ENCODE measurements at regions not wholly inside any gene's neighbourhood (a gene's known extent, or its start where the extent isn't known, plus 50 kb on each side); places are given as distances from the start of the nearest gene placed in this dataset.

GRCh38 chr11:92070026-92070889 is 154.4 kb upstream of the FAT3 start:
- WGBS, 2 donors: 79 to 83% methylated on average over 1 of the region's 1 CpG
- no peak for ATAC-seq (ENCODE audit: low FRiP score in 2 of 2)

DNA sequence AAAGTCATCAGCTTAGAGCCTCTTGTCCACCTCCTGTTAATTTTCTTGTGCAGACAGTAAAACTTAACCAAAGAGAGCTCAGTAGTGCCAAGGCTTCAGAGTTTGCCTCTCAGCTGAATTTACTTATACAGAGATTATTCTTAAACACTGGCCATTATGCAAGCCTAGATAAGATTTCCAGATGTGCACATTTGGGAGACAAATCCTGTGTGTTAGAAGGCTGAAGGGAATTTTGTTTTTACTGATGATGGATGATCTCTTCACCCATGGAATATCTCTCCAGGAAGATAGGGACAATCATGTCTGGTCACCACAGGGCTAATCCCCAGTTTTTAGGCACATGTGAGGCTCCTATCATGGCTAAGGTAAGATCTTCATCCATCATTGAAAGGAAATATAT is 157.6 kb upstream of the FAT3 start:
- Histone ChIP-seq H3K9me3 (no peaks in the 10 kb centered on the region), H3K27ac (no peak overlapping the region), H3K4me1 (no peaks in the 10 kb centered on the region), H3K27me3 (no peaks in the 10 kb centered on the region), H3K4me3 (no peak overlapping the region), H3K36me3 (no peaks in the 10 kb centered on the region)
- TF ChIP-seq EP300 (IDR thresholded peaks at IDR 0.05): no peak
- no peak for TF ChIP-seq POLR2AphosphoS5 (IDR thresholded peaks at IDR 0.05)
- no peak for TF ChIP-seq POLR2A (IDR thresholded peaks at IDR 0.05)
- TF ChIP-seq, protein P1, sequence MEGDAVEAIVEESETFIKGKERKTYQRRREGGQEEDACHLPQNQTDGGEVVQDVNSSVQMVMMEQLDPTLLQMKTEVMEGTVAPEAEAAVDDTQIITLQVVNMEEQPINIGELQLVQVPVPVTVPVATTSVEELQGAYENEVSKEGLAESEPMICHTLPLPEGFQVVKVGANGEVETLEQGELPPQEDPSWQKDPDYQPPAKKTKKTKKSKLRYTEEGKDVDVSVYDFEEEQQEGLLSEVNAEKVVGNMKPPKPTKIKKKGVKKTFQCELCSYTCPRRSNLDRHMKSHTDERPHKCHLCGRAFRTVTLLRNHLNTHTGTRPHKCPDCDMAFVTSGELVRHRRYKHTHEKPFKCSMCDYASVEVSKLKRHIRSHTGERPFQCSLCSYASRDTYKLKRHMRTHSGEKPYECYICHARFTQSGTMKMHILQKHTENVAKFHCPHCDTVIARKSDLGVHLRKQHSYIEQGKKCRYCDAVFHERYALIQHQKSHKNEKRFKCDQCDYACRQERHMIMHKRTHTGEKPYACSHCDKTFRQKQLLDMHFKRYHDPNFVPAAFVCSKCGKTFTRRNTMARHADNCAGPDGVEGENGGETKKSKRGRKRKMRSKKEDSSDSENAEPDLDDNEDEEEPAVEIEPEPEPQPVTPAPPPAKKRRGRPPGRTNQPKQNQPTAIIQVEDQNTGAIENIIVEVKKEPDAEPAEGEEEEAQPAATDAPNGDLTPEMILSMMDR (IDR thresholded peaks at IDR 0.05): no peak
- ATAC-seq (ENCODE audit: low FRiP score in 2 of 2) (no peak), DNase-seq (no peak)

More at GRCh38 chr11:92070026-92070889, 154.4 kb upstream of the FAT3 start:
- Histone ChIP-seq H3K9me3 (peaks cover 0 to 7% (median 2%) of the 10 kb centered on the region in 4 donors), H3K4me1 (no peaks in the 10 kb centered on the region), H3K36me3 (no peaks in the 10 kb centered on the region), H3K27ac (no peak overlapping the region), H3K27me3 (no peaks in the 10 kb centered on the region), H3K4me3 (no peak overlapping the region)
- no peak for DNase-seq
- TF ChIP-seq, protein P1 (IDR thresholded peaks at IDR 0.05): no peak
- TF ChIP-seq EP300 (IDR thresholded peaks at IDR 0.05): no peak
- TF ChIP-seq POLR2A (IDR thresholded peaks at IDR 0.05): no peak
- no peak for TF ChIP-seq POLR2AphosphoS5 (IDR thresholded peaks at IDR 0.05)

- WGBS, 2 donors: 53% methylated on average over 3 of the region's 3 CpGs
- ATAC-seq (ENCODE audit: low FRiP score in 2 of 2) (no peak), DNase-seq (no peak)
- Histone ChIP-seq H3K9me3 (no peaks in the 10 kb centered on the region), H3K36me3 (no peaks in the 10 kb centered on the region), H3K4me3 (no peak overlapping the region), H3K27ac (no peak overlapping the region), H3K27me3 (no peaks in the 10 kb centered on the region), H3K4me1 (no peaks in the 10 kb centered on the region)
- no peak for TF ChIP-seq EP300 (IDR thresholded peaks at IDR 0.05)
- TF ChIP-seq, protein P1 (IDR thresholded peaks at IDR 0.05): no peak
- no peak for TF ChIP-seq POLR2A (IDR thresholded peaks at IDR 0.05)
- TF ChIP-seq POLR2AphosphoS5 (IDR thresholded peaks at IDR 0.05): no peak
Measured at GRCh38 chr11:92061456-92062062, 163.1 kb upstream of the FAT3 start.

DNA sequence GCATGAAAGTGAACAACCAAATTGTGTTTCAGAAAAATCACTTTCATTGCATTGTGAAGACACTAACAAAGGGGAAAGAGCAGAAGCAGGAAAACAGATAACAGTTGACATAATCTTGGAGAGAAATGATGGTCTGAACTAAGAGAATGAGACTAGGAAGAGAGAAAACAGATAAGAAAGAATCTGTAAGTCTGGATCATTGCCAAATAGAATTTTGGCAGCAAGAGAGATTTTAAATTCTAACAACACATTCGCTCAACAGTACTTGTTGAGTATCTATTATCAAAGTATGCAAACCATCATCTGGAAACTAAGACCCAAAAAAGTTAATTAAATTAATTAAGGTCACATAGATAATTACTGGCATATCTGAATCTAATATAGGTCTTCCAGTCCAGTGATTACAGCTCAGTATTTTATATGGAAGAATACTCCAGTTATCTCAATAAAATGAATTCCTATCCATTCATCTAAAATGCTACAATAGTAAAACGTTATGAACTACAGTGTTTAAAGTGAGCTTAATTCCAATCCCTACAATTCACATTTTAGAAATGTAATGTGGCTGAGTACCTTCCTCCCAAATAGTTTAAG is 166.7 kb upstream of the FAT3 start:
- WGBS, 2 donors: 45 to 52% methylated on average over 2 of the region's 2 CpGs
- Histone ChIP-seq H3K9me3 (no peaks in the 10 kb centered on the region), H3K4me3 (no peak overlapping the region), H3K27ac (no peak overlapping the region), H3K36me3 (no peaks in the 10 kb centered on the region), H3K27me3 (no peaks in the 10 kb centered on the region), H3K4me1 (no peaks in the 10 kb centered on the region)
- TF ChIP-seq POLR2A (IDR thresholded peaks at IDR 0.05) (no peak), EP300 (IDR thresholded peaks at IDR 0.05) (no peak)
- TF ChIP-seq, protein P1 (IDR thresholded peaks at IDR 0.05): no peak
- no peak for DNase-seq
- ATAC-seq (ENCODE audit: low FRiP score in 2 of 2): no peak
